ENCODE measurements at regions not wholly inside any gene's neighbourhood (a gene's known extent, or its start where the extent isn't known, plus 50 kb on each side); places are given as distances from the start of the nearest gene placed in this dataset.

DNA sequence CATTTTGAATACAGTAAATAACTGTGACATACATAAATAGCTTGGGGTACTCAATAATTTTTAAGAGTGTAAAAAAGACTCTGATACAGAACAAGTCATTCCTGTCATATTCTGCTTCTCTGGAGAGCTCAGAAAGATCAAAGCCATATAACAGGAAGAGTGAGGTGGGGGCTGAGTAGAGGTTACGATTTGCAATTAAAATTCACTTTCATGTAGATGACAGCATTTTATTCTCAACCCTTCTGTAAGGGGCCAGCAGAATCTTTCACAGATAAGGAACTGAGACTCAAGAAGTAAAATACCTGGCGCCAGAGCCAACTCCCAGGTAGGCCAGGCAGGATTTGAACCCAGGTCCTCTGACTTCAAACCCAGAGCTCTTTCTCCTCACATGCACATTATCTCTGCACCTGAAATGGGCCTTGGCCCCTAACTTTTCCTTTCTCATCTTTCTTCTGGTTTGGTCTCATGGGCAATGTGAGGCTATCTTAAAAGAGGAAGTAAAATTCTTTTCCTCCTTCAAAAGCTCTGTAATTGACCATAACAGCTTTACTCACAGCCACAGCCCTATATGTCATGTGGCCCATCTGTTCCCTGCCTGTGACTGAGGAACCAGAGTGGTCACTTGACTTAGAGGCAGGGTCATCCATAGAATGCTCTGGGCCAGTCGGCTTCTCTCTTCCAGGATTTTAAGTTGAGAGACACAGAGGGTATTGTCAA, 80.9 kb upstream of the SYT6 start:
- TF ChIP-seq CTCF (IDR thresholded peaks at IDR 0.05) (no peak), POLR2A (IDR thresholded peaks at IDR 0.05) (no peak)
- Histone ChIP-seq H3K27me3 (no peaks in the 10 kb centered on the region), H3K36me3 (replicated peaks in 1 of 2) (no peaks in the 10 kb centered on the region), H3K27ac (no peak overlapping the region), H3K4me1 (replicated peaks in 1 of 2) (no peaks in the 10 kb centered on the region), H3K4me3 (no peak overlapping the region), H3K9me3 (replicated peaks in 1 of 3) (no peaks in the 10 kb centered on the region)
- peak in 1 of 7 donors; percentile 17 for DNase-seq
- WGBS, 4 donors, result 70 to 78% (median 73%) methylated on average over 3 of the region's 3 CpGs
- intact Hi-C loops (cut with DNase I), result no loop called here

DNA sequence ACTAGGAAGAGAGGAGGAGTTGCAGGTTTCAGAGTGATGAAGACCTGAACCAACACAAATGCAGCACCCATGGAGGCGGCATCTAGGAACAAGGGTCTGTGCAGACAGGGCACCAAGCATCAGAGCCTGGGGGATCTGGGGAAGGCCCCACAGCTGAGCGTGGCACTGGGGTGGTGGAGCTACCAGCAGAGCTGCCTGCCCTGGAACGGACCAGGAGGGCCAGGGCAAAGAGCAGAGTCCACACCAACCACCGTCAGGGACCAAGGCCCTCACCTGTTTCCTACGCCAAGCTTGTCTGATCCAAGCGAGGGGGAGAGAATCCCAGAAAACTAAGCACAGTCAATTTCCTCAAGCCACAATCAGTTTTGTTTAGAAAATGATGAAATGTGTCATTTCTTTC, 79.0 kb upstream of the SYT6 start:
- DNase-seq, result no peak
- H3K27me3 ChIP-seq, result no peaks in the 10 kb centered on the region
- 70 to 82% (median 74%) methylated on average over 5 to 6 of the region's 6 CpGs for WGBS, 4 donors
- no peaks in the 10 kb centered on the region for H3K4me1 ChIP-seq (replicated peaks in 1 of 2)
- H3K36me3 ChIP-seq (replicated peaks in 1 of 2), result no peaks in the 10 kb centered on the region
- H3K9me3 ChIP-seq (replicated peaks in 1 of 3), result no peaks in the 10 kb centered on the region
- no peak overlapping the region for H3K27ac ChIP-seq
- intact Hi-C loops (cut with DNase I), result no loop called here
- H3K4me3 ChIP-seq, result no peak overlapping the region
- no peak for TF ChIP-seq POLR2A (IDR thresholded peaks at IDR 0.05)
- no peak for TF ChIP-seq CTCF (IDR thresholded peaks at IDR 0.05)

GRCh38 chr1:114231301-114231700, 77.6 kb upstream of the SYT6 start:
- Histone ChIP-seq H3K27me3 (no peaks in the 10 kb centered on the region), H3K27ac (no peak overlapping the region), H3K9me3 (replicated peaks in 1 of 3) (no peaks in the 10 kb centered on the region), H3K4me3 (no peak overlapping the region), H3K4me1 (replicated peaks in 1 of 2) (no peaks in the 10 kb centered on the region), H3K36me3 (replicated peaks in 1 of 2) (no peaks in the 10 kb centered on the region)
- WGBS, 4 donors, result 89 to 96% (median 91%) methylated on average over 4 of the region's 4 CpGs
- DNase-seq, result no peak
- intact Hi-C loops (cut with DNase I), result no loop called here
- TF ChIP-seq CTCF (IDR thresholded peaks at IDR 0.05) (no peak), POLR2A (IDR thresholded peaks at IDR 0.05) (no peak)

- 86 to 93% (median 89%) methylated on average over 7 of the region's 7 CpGs for WGBS, 4 donors
- H3K36me3 ChIP-seq (replicated peaks in 1 of 2), result no peaks in the 10 kb centered on the region
- H3K4me1 ChIP-seq (replicated peaks in 1 of 2), result no peaks in the 10 kb centered on the region
- no peak overlapping the region for H3K4me3 ChIP-seq
- intact Hi-C loops (cut with DNase I), result no loop called here
- H3K27me3 ChIP-seq, result no peaks in the 10 kb centered on the region
- DNase-seq, result no peak
- H3K9me3 ChIP-seq (replicated peaks in 1 of 3), result no peaks in the 10 kb centered on the region
- no peak overlapping the region for H3K27ac ChIP-seq
- TF ChIP-seq POLR2A (IDR thresholded peaks at IDR 0.05), result no peak
- TF ChIP-seq CTCF (IDR thresholded peaks at IDR 0.05), result no peak
Measured at GRCh38 chr1:114229368-114229767, 75.7 kb upstream of the SYT6 start.

Data from adrenal gland (tissue), 9 donors.